Esophagus muscularis mucosa (tissue), 4 donors: ENCODE measurements at regions not wholly inside any gene's neighbourhood (a gene's known extent, or its start where the extent isn't known, plus 50 kb on each side); places are given as distances from the start of the nearest gene placed in this dataset.

Source experiments
- EP300 ChIP-seq: sonication (generic); formaldehyde crosslinking; IDR thresholded peaks from one replicate; pipeline ENCODE4 v1.6.1; 2017; ENCODE audit warnings: antibody characterized with exemption
- POLR2AphosphoS5 ChIP-seq, 2 donors: sonication (generic); formaldehyde crosslinking; IDR thresholded peaks; one replicate each; pipeline ENCODE4 v1.6.1; 2017; ENCODE audit warnings: antibody characterized with exemption in 2 of 2
- TF ChIP-seq, protein P1 (sequence below), 3 experiments: fragments of 200-600 bp in 2 of 3; fragments of 450-650 bp in 1 of 3; sonication (generic) in 2 of 3; IDR thresholded peaks; one replicate each; pipeline ENCODE4 v1.5.1; 2017 to 2019; ENCODE audit warnings: antibody characterized with exemption in 3 of 3, mild to moderate bottlenecking in 2 of 3, moderate library complexity in 1 of 3

DNA sequence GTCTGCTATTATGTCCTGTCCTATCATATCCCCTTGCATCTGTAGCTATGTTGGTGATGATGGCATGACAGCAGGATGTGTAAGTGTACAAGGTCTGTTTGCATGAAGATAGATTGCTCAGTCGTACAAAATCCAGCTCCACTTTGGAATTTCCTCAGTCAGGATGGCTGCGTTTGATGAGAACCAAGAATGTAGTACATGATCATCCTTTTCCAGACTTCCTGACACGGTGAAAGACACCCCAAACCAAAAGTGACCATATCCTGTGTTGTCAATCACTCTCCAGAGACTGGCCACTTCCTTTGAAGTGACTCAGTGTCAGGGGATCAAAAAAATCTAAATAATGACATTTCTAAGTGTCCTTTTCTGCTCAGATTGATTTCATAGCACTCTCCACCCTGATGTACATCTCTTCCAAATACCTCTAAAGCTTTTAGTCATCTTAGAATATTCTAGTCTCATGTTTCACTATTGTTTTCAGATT lies 213.4 kb downstream of the PLK2 start:
- TF ChIP-seq POLR2AphosphoS5 (IDR thresholded peaks at IDR 0.05): no peak
- TF ChIP-seq, protein P1, sequence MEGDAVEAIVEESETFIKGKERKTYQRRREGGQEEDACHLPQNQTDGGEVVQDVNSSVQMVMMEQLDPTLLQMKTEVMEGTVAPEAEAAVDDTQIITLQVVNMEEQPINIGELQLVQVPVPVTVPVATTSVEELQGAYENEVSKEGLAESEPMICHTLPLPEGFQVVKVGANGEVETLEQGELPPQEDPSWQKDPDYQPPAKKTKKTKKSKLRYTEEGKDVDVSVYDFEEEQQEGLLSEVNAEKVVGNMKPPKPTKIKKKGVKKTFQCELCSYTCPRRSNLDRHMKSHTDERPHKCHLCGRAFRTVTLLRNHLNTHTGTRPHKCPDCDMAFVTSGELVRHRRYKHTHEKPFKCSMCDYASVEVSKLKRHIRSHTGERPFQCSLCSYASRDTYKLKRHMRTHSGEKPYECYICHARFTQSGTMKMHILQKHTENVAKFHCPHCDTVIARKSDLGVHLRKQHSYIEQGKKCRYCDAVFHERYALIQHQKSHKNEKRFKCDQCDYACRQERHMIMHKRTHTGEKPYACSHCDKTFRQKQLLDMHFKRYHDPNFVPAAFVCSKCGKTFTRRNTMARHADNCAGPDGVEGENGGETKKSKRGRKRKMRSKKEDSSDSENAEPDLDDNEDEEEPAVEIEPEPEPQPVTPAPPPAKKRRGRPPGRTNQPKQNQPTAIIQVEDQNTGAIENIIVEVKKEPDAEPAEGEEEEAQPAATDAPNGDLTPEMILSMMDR (IDR thresholded peaks at IDR 0.05): no peak
- TF ChIP-seq EP300: no peak
